ENCODE measurements at regions not wholly inside any gene's neighbourhood (a gene's known extent, or its start where the extent isn't known, plus 50 kb on each side); places are given as distances from the start of the nearest gene placed in this dataset.

GRCh38 chr7:50957855-50958254 lies 175.2 kb upstream of the GRB10 start:
- H3K27ac ChIP-seq: no peak overlapping the region
- intact Hi-C loops (cut with DNase I): no loop called here
- H3K4me1 ChIP-seq: peaks cover 6% of the 10 kb centered on the region
- no peak for DNase-seq (ENCODE audit: extremely low spot score in 2 of 2)
- H3K4me3 ChIP-seq: no peak overlapping the region
- TF ChIP-seq POLR2A (IDR thresholded peaks at IDR 0.05) (no peak), POLR2AphosphoS5 (IDR thresholded peaks at IDR 0.05; ENCODE audit: insufficient read depth in 1 of 2, low read depth in 1 of 2) (no peak), CTCF (IDR thresholded peaks at IDR 0.05) (no peak)
- no peaks in the 10 kb centered on the region for H3K9me3 ChIP-seq
- no peaks in the 10 kb centered on the region for H3K27me3 ChIP-seq
- H3K36me3 ChIP-seq: no peaks in the 10 kb centered on the region

GRCh38 chr7:50957431-50957830 lies 174.7 kb upstream of the GRB10 start:
- Histone ChIP-seq H3K27ac (no peak overlapping the region), H3K4me3 (no peak overlapping the region), H3K4me1 (peaks cover 2% of the 10 kb centered on the region), H3K36me3 (no peaks in the 10 kb centered on the region), H3K27me3 (no peaks in the 10 kb centered on the region), H3K9me3 (no peaks in the 10 kb centered on the region)
- TF ChIP-seq CTCF (IDR thresholded peaks at IDR 0.05) (no peak), POLR2AphosphoS5 (IDR thresholded peaks at IDR 0.05; ENCODE audit: insufficient read depth in 1 of 2, low read depth in 1 of 2) (no peak), POLR2A (IDR thresholded peaks at IDR 0.05) (no peak)
- intact Hi-C loops (cut with DNase I): no loop called here
- no peak for DNase-seq (ENCODE audit: extremely low spot score in 2 of 2)

- Histone ChIP-seq H3K4me3 (no peak overlapping the region), H3K4me1 (no peaks in the 10 kb centered on the region), H3K36me3 (no peaks in the 10 kb centered on the region), H3K27me3 (no peaks in the 10 kb centered on the region), H3K27ac (no peak overlapping the region), H3K9me3 (no peaks in the 10 kb centered on the region)
- intact Hi-C loops (cut with DNase I): no loop called here
- no peak for TF ChIP-seq POLR2AphosphoS5 (IDR thresholded peaks at IDR 0.05; ENCODE audit: insufficient read depth in 1 of 2, low read depth in 1 of 2)
- no peak for TF ChIP-seq POLR2A (IDR thresholded peaks at IDR 0.05)
- no peak for TF ChIP-seq CTCF (IDR thresholded peaks at IDR 0.05)
- no peak for DNase-seq (ENCODE audit: extremely low spot score in 2 of 2)
Observed at GRCh38 chr7:50956522-50957155, 173.9 kb upstream of the GRB10 start.

GRCh38 chr7:50954716-50955115 lies 172.0 kb upstream of the GRB10 start:
- Histone ChIP-seq H3K9me3 (no peaks in the 10 kb centered on the region), H3K27me3 (no peaks in the 10 kb centered on the region), H3K27ac (no peak overlapping the region), H3K4me3 (no peak overlapping the region), H3K36me3 (no peaks in the 10 kb centered on the region), H3K4me1 (no peaks in the 10 kb centered on the region)
- intact Hi-C loops (cut with DNase I): no loop called here
- DNase-seq (ENCODE audit: extremely low spot score in 2 of 2): no peak
- no peak for TF ChIP-seq POLR2AphosphoS5 (IDR thresholded peaks at IDR 0.05; ENCODE audit: insufficient read depth in 1 of 2, low read depth in 1 of 2)
- TF ChIP-seq POLR2A (IDR thresholded peaks at IDR 0.05): no peak
- TF ChIP-seq CTCF (IDR thresholded peaks at IDR 0.05): no peak

GRCh38 chr7:50954245-50954644 lies 171.5 kb upstream of the GRB10 start:
- Histone ChIP-seq H3K27me3 (no peaks in the 10 kb centered on the region), H3K27ac (no peak overlapping the region), H3K4me1 (no peaks in the 10 kb centered on the region), H3K36me3 (no peaks in the 10 kb centered on the region), H3K4me3 (no peak overlapping the region), H3K9me3 (no peaks in the 10 kb centered on the region)
- TF ChIP-seq POLR2AphosphoS5 (IDR thresholded peaks at IDR 0.05; ENCODE audit: insufficient read depth in 1 of 2, low read depth in 1 of 2) (no peak), CTCF (IDR thresholded peaks at IDR 0.05) (no peak), POLR2A (IDR thresholded peaks at IDR 0.05) (no peak)
- DNase-seq (ENCODE audit: extremely low spot score in 2 of 2): no peak
- intact Hi-C loops (cut with DNase I): no loop called here

Data from vagina (tissue), 2 donors.